LNCAP (cell line): ENCODE measurements at regions not wholly inside any gene's neighbourhood (a gene's known extent, or its start where the extent isn't known, plus 50 kb on each side); places are given as distances from the start of the nearest gene placed in this dataset.

Experiments used
- CTCF ChIP-seq: fragments of 450-650 bp; IDR thresholded peaks from 2 replicates; pipeline ENCODE4 v1.5.1; 2017; ENCODE audit warnings: mild to moderate bottlenecking

- TF ChIP-seq CTCF, result no peak
Measured at GRCh38 chr10:3339121-3339520, 166.5 kb upstream of the PITRM1 start.

GRCh38 chr10:3337741-3338140, 165.2 kb upstream of the PITRM1 start:
- TF ChIP-seq CTCF, result no peak

DNA sequence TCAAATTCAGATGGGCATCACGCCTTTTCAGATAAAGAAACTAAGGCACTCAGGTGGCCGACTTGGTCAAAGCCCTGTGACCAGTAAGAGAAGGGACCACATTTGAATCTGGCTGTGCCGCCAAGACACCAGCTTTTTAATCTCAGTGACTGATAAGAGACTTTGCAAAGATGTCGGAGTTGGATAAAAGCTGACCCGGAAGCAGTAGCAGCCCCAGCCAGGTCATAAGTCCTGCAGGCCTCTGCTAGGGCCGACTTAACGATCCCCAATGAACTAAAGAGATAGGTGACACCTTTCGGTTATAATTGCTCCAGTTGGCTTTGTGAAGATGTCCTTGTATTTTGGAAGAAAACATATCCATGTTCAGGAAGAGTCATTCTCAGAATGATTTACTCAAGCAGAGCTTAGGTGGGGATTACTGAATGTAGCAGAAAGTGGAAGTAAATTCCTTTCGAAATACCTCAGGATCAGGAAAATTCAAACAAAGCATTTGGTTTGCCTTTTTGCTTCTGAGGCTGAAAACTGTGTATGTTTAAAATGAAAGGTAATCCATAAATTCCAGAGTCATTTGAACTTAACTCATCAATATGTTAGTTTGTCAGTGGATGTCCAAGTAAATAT, 164.2 kb upstream of the PITRM1 start:
- no peak for TF ChIP-seq CTCF

GRCh38 chr10:3333426-3333825, 160.8 kb upstream of the PITRM1 start:
- TF ChIP-seq CTCF, result no peak

DNA sequence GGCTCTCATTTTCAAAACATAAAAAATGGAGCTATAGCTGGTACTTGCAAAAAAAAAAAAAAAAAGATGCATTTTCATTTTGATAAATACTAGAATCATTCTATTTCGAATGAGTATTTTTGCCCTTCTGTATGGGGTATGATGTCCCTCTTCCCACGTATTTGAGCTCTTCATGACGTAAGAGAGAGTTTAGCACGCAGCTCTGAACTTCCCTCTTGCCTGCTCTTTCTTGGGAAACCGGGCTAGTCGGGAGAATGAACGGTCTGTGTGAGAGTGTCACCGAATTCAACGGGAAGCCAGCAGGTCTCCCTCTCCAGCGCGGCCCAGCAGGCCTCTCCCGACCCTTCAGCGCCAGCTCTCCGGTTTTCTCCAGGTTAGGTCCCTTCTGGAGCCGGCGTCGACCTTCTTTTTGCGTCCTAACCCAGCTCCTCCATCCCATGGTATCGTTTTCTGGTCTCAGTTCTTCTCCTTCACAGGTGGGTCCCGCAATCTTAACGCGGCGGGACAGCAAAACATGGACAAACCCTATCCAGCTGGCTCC, 159.2 kb upstream of the PITRM1 start:
- no peak for TF ChIP-seq CTCF

- TF ChIP-seq CTCF, result no peak
Measured at GRCh38 chr10:3331187-3331586, 158.6 kb upstream of the PITRM1 start.

- TF ChIP-seq CTCF, result no peak
Measured at GRCh38 chr10:3330663-3331062, 158.1 kb upstream of the PITRM1 start.
